ENCODE measurements at regions not wholly inside any gene's neighbourhood (a gene's known extent, or its start where the extent isn't known, plus 50 kb on each side); places are given as distances from the start of the nearest gene placed in this dataset.

- TF ChIP-seq CTCF (optimal IDR thresholded peaks at IDR 0.05 in 1 of 3, IDR thresholded peaks at IDR 0.05 in 1 of 3, conservative IDR thresholded peaks at IDR 0.05 in 1 of 3; ENCODE audit: extremely low read depth in 1 of 3, insufficient read depth in 2 of 3, low read length in 3 of 3) (no peak), EZH2 (IDR thresholded peaks at IDR 0.05; ENCODE audit: low read length) (no peak)
Measured at GRCh38 chr5:79890930-79891249, 100.2 kb downstream of the MTX3 start.

Measured in keratinocyte (primary cell).